Bronchial epithelial cell (primary cell): ENCODE measurements at regions not wholly inside any gene's neighbourhood (a gene's known extent, or its start where the extent isn't known, plus 50 kb on each side); places are given as distances from the start of the nearest gene placed in this dataset.
A peak's percentile ranks its signal among the peaks of the same experiment; 100 is the strongest.

Experiments used
- DNase-seq: peaks from one replicate; pipeline ENCODE4 v3.0.0-alpha.2; 2010; ENCODE audit warnings: low read depth
- FAIRE-seq: peaks from 2 replicates; lab custom pipeline; 2011; peaks lifted over from hg19 to GRCh38; lab: Jason Lieb, UNC
- H3K27me3 ChIP-seq: 2 replicates; pipeline ENCODE4 v1.5.1; 2011; ENCODE audit warnings: low read length; ENCODE audit not compliant: control insufficient read depth, insufficient read depth
- H3K36me3 ChIP-seq: 2 replicates; pipeline ENCODE4 v1.5.1; 2011; ENCODE audit warnings: low read length; ENCODE audit not compliant: control insufficient read depth, insufficient read depth
- H3K4me3 ChIP-seq: 2 replicates; pipeline ENCODE4 v1.5.1; 2011; ENCODE audit warnings: mild to moderate bottlenecking, low read depth, low read length, control low read depth
- TF ChIP-seq, protein P1 (sequence below): IDR thresholded peaks from 2 replicates; pipeline ENCODE4 v1.5.1; 2011; ENCODE audit warnings: mild to moderate bottlenecking, moderate library complexity, low read length, control low read depth, inconsistent platforms; ENCODE audit not compliant: insufficient read depth, severe bottlenecking

DNA sequence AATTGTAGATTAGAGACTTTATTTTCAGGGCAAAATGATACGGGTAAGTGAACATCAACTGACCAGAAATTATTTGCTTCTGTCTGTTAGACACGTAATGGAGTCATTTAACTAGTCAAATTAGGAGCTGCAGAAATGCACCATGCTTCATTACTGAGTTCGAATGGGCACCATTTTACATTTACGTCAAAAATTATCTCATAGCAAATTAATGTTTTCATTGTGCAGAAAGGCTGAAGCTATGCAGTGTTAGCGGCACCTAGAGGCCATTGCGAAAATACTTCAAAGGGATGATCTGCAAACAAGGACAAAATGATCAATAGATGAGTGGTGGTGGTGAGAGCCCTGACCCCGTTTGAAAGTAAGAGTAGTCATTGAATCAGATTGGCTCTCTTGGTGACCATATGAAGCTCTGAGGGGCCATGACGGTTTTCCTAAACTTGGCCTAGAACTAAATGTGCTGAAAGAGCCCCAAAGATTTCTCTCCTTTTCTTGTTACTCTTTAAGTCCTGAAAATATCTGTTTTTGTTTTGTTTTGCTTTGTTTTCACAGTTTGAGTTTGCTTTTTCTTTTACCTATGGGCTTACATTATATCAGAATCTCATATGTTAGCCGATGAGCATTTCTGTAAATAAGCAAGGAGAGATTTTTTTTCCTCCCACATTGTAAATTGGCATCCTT, 277.9 kb downstream of the ZNF536 start:
- H3K27me3 ChIP-seq, result no peaks in the 10 kb centered on the region
- FAIRE-seq (peak; percentile 43), DNase-seq (peak; percentile 51)
- H3K36me3 ChIP-seq, result no peaks in the 10 kb centered on the region
- TF ChIP-seq, protein P1, sequence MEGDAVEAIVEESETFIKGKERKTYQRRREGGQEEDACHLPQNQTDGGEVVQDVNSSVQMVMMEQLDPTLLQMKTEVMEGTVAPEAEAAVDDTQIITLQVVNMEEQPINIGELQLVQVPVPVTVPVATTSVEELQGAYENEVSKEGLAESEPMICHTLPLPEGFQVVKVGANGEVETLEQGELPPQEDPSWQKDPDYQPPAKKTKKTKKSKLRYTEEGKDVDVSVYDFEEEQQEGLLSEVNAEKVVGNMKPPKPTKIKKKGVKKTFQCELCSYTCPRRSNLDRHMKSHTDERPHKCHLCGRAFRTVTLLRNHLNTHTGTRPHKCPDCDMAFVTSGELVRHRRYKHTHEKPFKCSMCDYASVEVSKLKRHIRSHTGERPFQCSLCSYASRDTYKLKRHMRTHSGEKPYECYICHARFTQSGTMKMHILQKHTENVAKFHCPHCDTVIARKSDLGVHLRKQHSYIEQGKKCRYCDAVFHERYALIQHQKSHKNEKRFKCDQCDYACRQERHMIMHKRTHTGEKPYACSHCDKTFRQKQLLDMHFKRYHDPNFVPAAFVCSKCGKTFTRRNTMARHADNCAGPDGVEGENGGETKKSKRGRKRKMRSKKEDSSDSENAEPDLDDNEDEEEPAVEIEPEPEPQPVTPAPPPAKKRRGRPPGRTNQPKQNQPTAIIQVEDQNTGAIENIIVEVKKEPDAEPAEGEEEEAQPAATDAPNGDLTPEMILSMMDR, result peak; percentile 72
- H3K4me3 ChIP-seq, result no peak overlapping the region

DNA sequence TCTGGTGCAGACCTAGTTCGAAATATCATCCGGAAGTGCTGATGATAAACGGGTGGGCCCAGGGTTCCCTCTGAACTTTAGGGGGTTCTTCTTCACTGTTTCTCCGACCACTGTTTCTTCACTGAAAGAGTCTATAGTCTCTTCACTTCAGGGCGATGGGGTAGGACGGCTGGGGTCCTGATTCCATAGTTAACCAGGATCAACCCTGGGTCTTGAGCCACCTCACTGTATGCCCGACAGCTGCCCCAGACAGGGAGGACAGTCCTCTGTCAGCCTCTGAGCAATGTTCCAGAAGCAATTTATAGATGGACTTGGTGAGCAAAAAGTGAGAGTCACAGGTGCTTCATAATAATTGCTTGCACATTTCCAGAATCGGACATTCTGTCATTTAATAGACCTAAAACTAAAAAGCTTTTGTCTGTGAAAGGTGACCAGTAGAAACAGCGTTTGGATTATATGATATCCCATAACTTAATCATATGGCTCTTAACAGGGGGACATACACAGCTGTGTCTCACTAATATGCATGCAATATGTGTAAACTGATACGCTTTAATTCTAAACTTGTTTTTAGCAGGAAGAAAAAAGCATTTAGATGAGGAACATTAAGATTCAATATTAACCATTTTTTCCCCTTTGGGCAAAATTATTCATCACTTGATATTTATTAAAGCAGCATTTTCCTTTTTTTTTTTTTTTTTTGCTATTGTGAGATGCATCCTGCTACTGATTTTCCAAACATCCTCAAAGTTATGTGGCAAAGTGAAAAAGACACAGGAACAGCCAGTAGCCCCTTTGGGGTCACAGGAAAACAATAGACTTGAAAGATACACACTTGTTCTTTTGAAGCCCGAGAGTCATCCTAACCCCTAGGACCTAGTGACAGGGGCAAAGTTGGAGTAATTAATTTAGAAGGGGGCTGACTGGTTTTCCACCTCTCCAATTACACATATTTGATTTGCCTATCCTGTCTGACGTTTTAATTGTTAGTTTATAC, 277.0 kb downstream of the ZNF536 start:
- TF ChIP-seq, protein P1, result no peak
- H3K27me3 ChIP-seq, result no peaks in the 10 kb centered on the region
- FAIRE-seq, result no peak
- DNase-seq, result no peak
- H3K4me3 ChIP-seq, result no peak overlapping the region
- no peaks in the 10 kb centered on the region for H3K36me3 ChIP-seq

DNA sequence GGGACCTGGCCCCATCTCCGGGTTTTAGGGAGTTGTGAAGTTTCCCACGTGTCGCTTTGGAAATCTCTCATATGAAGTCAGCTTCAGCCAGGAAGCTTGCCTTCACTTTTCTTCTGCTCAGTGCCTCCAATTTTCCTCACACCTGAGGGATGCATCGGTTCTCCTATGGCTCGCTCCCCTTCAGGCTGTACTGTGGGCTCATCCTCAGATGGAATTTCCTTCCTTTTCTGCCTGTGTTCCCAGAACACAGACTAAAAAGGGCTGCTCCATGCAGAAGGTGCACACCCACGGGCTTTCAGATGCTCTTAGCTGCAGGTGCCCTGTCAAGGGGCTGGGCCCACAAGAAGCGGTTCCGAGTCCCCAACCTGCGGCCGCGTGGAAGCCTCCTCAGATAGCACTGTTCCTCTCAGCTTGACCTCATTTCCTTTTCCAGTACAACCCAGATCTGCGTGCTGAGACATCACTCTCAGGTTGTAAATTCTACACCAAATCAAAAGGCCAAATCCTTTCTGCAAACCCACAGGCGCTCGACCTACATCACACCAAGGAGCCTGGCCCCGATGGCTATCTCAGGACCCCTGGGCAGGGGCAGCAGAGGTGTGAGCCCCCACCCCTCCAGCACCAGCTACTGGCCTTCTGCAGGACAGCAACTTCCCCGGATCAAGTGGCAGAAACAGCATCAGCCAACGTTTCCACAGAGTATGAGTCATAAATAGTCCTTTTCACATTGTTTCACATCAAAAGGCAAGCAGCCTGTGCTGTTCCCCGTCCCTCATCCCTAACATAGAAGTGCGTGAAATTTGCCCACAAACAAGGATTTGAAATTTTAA, 275.9 kb downstream of the ZNF536 start:
- TF ChIP-seq, protein P1, result no peak
- Histone ChIP-seq H3K4me3 (no peak overlapping the region), H3K36me3 (no peaks in the 10 kb centered on the region), H3K27me3 (no peaks in the 10 kb centered on the region)
- DNase-seq (no peak), FAIRE-seq (no peak)

DNA sequence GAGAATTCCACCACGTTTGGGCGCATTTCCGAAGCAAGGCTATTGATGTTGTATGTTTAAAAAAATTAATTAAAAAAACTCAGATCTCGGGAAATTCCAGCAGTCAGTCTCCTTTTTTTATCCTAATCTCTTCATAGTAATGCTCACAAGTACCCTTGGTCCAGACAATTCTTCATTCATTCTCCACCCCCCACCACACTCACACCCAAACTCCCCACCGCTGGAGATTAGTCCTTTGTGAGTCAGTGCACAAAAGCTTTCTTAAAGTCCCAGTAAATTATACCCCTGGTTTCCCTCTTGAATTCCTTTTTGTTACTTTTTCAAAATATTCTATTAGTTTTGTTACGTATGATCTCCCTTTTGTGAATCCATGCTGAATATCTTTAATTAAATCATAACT, 274.6 kb downstream of the ZNF536 start:
- Histone ChIP-seq H3K4me3 (no peak overlapping the region), H3K36me3 (no peaks in the 10 kb centered on the region), H3K27me3 (no peaks in the 10 kb centered on the region)
- TF ChIP-seq, protein P1, result no peak
- FAIRE-seq (no peak), DNase-seq (no peak)

DNA sequence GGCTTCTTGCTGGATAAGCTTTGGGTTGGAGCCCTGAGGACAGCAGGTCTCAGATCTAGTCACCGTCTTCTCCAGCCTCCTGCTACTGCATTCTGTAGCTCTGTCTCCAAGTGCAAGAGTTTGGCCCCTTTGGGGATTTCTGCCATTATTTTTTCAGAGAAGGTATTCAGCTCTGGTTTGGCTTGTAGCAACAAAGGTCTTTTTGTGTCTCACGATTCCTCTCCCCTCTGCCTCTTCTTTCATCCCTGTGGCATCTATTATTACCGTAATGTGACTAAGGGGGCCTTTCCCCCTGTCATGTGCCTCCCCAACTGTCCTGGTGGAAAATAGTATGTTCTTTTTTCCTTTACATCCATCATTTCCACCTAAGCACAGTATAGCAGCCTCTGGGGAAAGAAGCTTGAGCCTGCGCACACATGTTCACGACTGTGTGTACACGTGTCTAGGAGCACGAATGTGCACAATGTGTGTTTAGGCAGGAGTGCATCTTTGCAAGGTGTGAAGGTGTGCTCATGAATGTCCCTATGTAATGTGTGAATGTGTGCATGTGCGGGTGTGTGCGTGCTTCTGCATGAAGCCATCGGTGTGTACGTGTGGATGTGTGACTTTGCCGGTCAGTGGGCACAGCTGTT, 273.9 kb downstream of the ZNF536 start:
- FAIRE-seq, result no peak
- TF ChIP-seq, protein P1, result no peak
- DNase-seq, result no peak
- Histone ChIP-seq H3K4me3 (no peak overlapping the region), H3K27me3 (no peaks in the 10 kb centered on the region), H3K36me3 (no peaks in the 10 kb centered on the region)
